Hematopoietic multipotent progenitor cell treated with erythropoietin and hydrocortisone succinate and interleukin-3 and kit ligand, for 17 days (in vitro differentiated cells): ENCODE measurements at regions not wholly inside any gene's neighbourhood (a gene's known extent, or its start where the extent isn't known, plus 50 kb on each side); places are given as distances from the start of the nearest gene placed in this dataset.

Experiments
- DNase-seq: peaks from one replicate; pipeline ENCODE4 v3.0.0-alpha.2; 2015; ENCODE audit warnings: low spot score

DNA sequence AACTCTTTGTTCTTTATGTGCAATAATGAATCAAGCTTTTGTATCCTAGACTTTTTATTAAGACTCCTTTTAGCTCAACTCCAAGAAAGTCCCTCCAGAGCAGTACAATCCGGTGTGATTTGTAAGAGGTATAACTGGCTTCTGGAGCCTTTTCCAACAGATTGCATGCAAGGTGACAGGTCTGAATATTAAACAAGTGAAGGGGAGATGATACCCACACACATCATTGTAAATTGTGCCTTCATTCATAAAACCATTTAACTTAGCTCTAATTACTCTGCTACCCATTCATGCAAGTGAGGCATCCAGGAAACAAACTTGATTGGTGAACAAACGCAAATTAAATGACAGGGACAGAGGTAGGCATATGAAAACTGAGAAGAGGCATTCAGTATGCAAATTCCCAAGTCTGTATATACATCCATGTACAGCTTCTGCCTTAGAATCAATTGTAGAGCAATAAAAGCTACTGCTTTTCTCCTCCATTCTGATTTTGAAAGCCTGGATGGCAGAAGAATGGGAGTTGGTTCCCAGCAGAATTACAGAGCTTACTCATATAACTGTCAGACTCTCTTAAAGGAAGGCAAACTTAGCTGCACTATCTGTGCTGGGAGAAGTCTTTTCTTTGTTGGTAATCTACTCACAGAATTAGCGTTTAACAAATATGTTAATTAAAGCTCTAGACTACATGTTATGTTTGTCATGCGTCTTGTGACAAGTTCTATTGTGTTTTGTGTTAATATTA is 261.0 kb upstream of the CDH6 start:
- DNase-seq, result no peak

- DNase-seq, result no peak
Observed at GRCh38 chr5:30930736-30931135, 262.8 kb upstream of the CDH6 start.

DNA sequence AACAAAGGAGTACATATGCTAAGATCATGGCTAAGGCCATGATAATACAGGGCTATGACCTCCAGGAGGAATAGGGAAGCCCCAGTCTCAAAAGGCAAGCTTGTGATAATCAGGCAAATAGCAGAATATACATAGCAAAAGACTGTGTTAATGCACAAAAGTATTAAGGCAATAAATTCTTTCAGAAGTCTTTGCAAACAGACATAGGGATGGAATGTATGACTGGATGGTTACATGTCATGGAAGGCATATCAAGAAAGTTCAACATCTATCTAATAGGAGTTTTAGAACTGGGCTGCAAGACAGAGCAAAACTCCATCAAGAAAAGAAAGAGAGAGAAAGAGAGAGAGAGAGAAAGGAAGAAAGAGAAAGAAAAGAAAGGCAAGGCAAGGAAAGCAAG is 264.5 kb upstream of the CDH6 start:
- DNase-seq, result no peak

DNA sequence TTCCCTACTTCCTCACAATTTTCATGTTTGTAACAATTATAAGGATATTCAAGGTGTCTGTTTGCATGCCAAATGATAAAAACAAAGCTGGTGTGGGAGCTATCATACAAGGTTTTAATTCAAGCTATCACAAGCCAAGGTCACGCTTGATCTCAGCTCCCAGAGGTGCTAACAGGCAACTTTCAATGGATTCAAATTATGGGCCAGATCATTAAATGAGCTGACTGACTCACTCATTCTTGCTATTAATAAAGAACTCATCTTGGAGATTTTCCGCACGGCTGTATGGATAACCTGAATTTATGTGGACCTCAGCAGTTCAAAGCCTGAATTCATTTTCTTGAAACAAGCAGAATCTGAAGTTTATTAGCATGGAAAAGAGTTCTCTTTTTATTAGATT is 267.3 kb upstream of the CDH6 start:
- no peak for DNase-seq

- DNase-seq, result no peak
Observed at GRCh38 chr5:30921388-30921787, 272.1 kb upstream of the CDH6 start.

GRCh38 chr5:30918171-30918570 is 275.3 kb upstream of the CDH6 start:
- no peak for DNase-seq

- DNase-seq, result no peak
Observed at GRCh38 chr5:30908356-30908755, 285.1 kb upstream of the CDH6 start.

DNA sequence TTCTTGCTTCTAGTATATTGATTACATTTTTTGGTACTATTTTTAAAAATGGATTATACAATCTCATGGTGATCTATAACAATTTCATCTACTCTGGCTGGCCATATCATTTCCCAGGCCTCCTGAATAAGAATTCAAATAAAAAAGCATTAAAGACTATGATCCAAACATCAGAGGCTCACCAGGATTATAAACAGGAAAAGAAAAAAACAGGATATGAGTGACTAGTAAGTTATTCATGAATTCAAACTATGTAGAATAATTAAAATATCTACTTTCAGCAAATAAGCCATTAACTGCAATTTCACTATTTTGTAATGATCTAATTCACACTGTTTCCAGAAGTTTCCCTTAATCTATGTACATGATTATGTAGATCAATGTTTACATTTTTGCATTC is 293.1 kb upstream of the CDH6 start:
- no peak for DNase-seq

DNA sequence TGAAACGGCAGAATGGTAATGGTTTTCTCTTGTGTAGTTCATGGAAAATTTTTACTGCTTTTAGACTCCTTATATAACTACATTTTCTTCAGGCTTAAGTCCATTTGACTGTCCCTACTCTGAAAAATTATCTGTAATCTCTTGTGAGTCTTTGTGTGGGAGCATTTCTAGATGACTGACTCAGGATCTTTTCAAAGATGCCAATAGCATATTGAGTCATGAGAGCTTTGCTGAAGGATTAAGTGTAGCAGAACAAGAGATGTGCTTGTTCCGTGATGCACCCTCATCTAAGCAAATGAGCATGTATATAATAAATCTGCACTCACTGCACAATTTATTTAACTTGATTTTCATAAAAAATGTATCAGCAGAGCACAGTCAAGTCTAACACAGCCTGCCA is 298.7 kb upstream of the CDH6 start:
- DNase-seq, result no peak

- no peak for DNase-seq
Observed at GRCh38 chr5:30891660-30892059, 301.8 kb upstream of the CDH6 start.

DNA sequence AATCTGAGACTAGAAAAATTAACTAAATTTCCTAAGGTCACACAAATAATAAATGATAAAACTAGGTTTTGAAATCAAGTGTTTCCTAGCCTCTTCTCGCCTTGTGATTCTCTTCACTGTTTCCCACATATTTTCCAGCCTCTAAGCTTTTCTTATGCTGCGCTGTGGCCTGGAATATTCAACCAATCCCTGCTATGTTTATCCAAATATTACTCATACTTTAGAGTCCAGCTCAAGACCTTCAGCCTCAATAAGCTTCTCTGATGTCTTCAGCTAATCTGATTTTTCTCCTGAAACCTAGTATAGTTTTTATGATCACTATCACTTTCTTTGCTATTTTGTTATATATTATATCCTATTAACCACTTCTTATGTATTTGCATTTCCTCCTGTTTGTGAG is 303.1 kb upstream of the CDH6 start:
- DNase-seq, result no peak

DNA sequence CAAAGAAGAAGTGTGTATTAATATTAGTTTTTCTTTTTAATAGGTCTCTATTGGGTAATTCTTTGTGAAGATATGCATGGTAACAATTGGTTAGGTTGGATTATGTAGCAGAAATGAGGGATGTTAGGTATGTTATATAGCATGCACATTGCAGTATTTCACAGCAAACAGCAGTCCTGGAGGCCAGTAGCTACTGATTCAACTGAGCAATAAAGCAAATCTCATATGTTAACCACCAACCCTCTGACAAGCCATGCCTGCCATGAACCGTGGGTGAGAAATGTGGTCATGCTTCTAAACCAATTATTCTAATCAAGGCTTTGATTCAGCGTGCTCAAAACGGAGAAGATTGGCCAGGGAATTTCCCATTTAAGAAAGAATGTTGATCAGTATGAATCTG is 313.0 kb upstream of the CDH6 start:
- no peak for DNase-seq

GRCh38 chr5:30879887-30880286 is 313.6 kb upstream of the CDH6 start:
- no peak for DNase-seq

GRCh38 chr5:30878746-30879145 is 314.7 kb upstream of the CDH6 start:
- no peak for DNase-seq

GRCh38 chr5:30878296-30878695 is 315.2 kb upstream of the CDH6 start:
- no peak for DNase-seq

DNA sequence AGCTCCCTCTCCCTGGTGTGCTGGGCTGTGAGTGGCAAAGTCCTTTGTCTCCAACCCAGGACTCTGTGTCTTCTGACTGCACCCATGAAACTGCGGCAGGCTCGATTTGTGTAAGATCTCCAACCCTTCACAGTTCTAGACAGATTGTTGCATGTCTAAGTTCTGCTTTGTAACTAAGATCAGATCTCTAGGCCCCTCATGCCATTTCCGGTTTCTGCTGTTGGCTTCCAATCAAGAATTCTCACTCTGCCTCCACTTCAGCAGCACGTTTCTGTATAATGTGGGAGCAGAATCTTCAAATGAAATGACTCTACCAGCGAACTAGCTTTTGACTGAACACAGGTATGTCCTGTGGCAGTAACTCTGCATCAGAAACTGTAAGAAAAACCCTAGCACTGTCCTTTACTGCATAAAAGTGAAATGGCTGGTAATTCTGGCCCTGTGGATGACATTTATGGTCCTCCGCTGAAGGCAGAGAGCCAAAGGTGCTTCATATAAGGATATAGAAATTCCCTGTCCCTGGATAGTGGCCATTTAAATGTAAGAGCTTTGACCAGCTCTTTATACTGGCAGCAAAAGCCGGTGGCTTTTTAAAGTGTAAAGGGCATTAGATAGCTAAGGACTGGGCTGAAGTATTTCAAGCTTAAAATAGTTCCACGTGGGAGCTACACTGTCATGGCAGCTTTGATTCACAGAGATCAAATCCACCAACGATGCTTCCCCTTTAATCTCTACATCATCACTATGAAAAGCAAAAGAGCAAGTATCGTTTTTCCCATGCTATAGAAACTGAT is 319.0 kb upstream of the CDH6 start:
- no peak for DNase-seq

GRCh38 chr5:30871196-30871595 is 322.3 kb upstream of the CDH6 start:
- no peak for DNase-seq

GRCh38 chr5:30867711-30868110 is 325.8 kb upstream of the CDH6 start:
- DNase-seq, result no peak

DNA sequence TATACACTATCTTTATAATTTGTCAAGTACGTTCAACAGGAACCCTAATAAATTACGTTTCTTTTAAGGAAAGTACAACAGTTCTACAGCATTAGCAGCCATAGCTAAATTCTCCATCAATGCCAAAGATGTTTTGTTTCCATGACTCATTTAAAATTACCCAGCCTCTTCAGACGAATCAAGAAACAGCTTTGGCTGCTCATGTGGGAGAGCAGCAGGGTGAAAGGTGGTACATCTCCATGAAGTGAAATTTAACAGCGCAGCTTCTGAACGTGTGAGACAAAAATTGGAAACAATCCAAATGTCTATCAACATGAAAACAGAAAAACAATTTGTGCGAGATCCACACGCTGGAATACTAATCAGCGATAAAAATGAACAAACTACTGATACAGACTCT is 327.3 kb upstream of the CDH6 start:
- DNase-seq, result no peak

GRCh38 chr5:30856242-30856641 is 337.2 kb upstream of the CDH6 start:
- no peak for DNase-seq

- no peak for DNase-seq
Observed at GRCh38 chr5:30853158-30853557, 340.3 kb upstream of the CDH6 start.

DNA sequence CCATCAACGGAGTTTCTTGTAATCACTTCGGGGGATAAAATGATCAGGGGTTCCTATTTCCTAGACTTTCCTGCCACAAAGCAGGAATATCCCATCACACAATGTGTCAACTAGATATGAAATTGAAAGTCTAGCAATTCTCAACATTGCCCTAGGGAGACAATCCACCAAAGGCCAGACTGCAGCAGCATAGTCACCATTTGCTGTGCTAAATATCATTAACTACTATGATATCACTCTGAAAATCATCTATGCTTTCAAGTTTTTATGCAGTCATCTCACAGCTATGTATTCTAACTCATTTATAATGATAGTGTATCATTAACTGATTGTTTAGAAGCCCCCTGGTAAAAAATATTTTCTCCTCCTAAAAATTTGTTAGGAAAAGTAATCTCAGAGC is 342.6 kb upstream of the CDH6 start:
- no peak for DNase-seq

DNA sequence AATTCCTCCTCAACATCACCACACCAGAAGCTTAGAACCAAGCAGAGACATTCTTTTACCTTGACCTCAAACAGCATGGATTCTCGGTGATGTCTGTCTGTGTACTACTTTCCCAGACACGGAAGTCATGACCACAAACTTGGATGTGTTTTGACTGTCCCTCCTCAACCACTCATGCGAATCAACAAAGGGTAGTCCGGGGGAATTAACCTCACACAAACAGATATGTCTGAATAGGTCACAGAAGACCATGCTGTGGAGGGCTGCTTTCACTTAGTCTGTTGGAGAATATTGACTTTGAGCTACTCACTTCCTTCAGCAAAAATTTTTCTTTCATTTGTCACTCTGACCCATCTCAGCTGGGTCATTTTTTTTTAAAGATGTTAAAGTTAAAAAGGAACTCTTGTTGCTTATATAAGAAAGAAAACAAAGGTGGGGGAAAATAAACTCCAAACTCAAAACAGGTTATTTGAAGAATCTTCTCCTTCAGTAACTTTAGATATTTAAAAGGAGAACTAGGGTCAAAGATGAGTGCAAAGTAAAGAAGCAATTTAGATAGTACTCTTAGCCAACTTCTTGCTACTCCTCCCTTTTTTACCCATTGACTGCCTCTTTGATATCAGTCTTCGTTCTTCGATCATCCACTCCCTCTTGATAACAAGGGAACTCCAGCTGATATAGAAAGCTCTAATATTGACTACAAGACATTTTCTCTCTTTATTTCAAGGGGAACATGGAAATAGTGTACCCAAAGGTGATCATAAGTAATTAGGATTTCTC is 343.4 kb upstream of the CDH6 start:
- DNase-seq, result no peak
